Activated CD4-positive, alpha-beta memory T cell treated with anti-CD3 and anti-CD28 coated beads, Interleukin-2, amount 10 ng/mL, durations not matched to agents 7 days and 5 days (primary cell): ENCODE measurements at regions not wholly inside any gene's neighbourhood (a gene's known extent, or its start where the extent isn't known, plus 50 kb on each side); places are given as distances from the start of the nearest gene placed in this dataset.

Experiments
- CTCF ChIA-PET: fragments of 350-600 bp; sonication (Branson Sonifier 250); formaldehyde crosslinking; loops from one replicate; lab custom pipeline; 2021; ENCODE audit warnings: antibody characterized with exemption, inconsistent platforms; lab: Charles Lee
- POLR2A ChIA-PET: fragments of 350-600 bp; sonication (Branson Sonifier 250); formaldehyde crosslinking; loops from one replicate; lab custom pipeline; 2021; ENCODE audit warnings: antibody characterized with exemption; lab: Charles Lee
- DNase-seq: peaks from one replicate; pipeline ENCODE4 v3.0.0-alpha.2; 2020
- H3K27ac Mint-ChIP-seq: one replicate; pipeline ENCODE4 v1.8.0; 2021; ENCODE audit warnings: mild to moderate bottlenecking, mixed read lengths
- H3K27me3 Mint-ChIP-seq: one replicate; pipeline ENCODE4 v1.8.0; 2021; ENCODE audit warnings: mixed read lengths
- H3K36me3 Mint-ChIP-seq: one replicate; pipeline ENCODE4 v1.8.0; 2021; ENCODE audit warnings: low read depth, mixed read lengths
- H3K4me1 Mint-ChIP-seq: one replicate; pipeline ENCODE4 v1.8.0; 2021; ENCODE audit warnings: mixed read lengths
- H3K4me3 Mint-ChIP-seq: one replicate; pipeline ENCODE4 v1.8.0; 2021; ENCODE audit warnings: mild to moderate bottlenecking, mixed read lengths
- H3K9me3 Mint-ChIP-seq: one replicate; pipeline ENCODE4 v1.8.0; 2021; ENCODE audit warnings: mixed read lengths

DNA sequence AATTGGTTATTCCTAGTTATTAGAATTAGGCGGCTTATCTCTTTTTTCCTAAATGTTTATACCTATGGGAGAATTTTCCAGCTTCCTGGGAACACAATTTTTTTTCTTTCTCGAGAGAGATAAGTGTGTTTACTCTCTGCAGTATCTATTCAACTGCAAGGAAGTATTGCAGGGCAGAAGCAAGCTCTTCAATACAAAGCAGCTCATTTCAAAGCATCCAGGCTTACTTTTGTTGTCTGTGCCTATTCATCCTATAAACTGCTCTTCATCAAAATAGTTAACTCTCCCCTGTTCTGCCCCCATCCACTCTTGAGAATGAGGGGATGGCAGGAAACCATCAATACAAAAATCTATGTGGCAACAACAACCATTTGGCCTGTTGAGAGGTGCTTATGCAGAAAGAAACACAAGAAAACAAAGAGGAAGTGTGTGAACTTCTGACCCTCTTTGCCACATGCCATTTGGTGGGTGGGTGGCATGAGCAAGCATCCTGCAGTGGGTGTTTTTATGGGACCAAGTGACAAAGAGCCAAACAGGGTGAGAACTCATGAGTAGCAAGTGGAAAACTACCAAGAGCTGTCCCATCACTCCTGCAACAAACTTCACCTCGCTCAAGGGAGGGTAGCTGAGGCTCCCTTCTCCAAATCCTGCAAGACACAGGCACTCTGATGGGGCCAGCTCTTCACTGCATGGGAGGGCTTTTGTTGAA is 50.6 kb upstream of the MRPS6 start:
- Mint-ChIP-seq H3K27ac (no peak overlapping the region), H3K36me3 (peaks cover 11% of the 10 kb centered on the region), H3K4me3 (no peak overlapping the region), H3K9me3 (peaks cover 5% of the 10 kb centered on the region), H3K27me3 (no peaks in the 10 kb centered on the region), H3K4me1 (peaks cover 35% of the 10 kb centered on the region)
- ChIA-PET CTCF (interaction anchor here (0.8 to 2.9 kb wide), 4 partner anchors 10 to 99 kb away, joined by 3 to 10 read pairs (median 5); no protein-coding TSS in a partner anchor), POLR2A (interaction anchor here (0.6 to 3.8 kb wide), 8 partner anchors 9 to 74 kb away, joined by 3 to 22 read pairs (median 4); partner anchors contain the start of genes MRPS6 and SLC5A3)
- peak; percentile 47 for DNase-seq

DNA sequence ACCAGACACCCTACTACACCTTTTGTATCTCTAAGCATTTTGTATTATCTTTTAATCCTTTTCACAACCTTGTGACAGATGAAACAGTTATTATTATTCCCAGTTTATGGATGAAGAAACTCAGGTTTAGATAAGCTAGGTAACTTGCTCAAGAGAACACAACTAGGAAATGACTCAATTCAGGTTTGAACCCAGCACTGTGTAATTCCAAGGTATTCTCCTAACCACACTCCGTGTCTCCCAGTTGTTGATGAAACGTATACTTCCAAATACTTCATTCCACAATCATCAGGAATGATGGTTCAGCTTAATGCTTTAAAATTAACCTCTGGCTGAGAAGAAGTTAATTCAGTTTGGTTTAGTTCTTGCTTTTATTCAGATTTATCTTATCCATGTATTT is 51.7 kb upstream of the MRPS6 start:
- Mint-ChIP-seq H3K27me3 (no peaks in the 10 kb centered on the region), H3K27ac (no peak overlapping the region), H3K36me3 (peaks cover 17% of the 10 kb centered on the region), H3K4me1 (peaks cover 45% of the 10 kb centered on the region), H3K4me3 (no peak overlapping the region), H3K9me3 (peaks cover 13% of the 10 kb centered on the region)
- CTCF ChIA-PET = interaction anchor here (0.5 kb wide), 1 partner anchor 1081 kb away, joined by 3 read pairs; no protein-coding TSS in a partner anchor
- POLR2A ChIA-PET = interaction anchor here (1.4 to 3.8 kb wide), 3 partner anchors 13 to 73 kb away, joined by 4 to 22 read pairs (median 5); partner anchors contain the start of genes MRPS6 and SLC5A3
- DNase-seq = no peak

DNA sequence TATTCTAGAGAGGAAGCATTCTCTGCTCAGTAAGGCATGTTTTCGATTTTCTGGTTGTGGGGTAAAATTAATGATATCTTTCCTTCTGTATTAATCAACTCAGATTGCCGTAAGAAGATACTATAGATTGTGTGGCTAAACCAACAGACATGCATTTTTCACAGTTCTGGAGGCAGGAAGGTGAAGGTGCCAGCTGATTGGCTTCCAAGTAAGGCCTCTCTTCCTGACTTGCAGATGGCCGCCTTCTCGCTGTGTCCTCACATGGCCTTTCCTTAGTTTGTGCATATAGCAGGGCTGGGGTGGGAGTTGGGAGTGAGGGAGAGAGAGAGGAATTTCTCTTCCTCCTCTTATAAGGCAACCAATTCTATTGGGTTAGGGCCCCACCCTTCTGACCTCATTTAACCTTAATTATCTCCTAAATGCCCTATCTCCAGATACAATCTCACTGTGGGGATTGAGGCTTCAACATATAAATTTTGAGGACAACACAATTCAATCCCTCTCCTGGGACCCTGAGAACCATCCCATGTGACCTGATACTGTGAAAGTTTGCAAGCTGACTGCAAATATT is 52.3 kb upstream of the MRPS6 start:
- Mint-ChIP-seq H3K4me3 (no peak overlapping the region), H3K4me1 (peaks cover 45% of the 10 kb centered on the region), H3K27ac (no peak overlapping the region), H3K27me3 (no peaks in the 10 kb centered on the region), H3K36me3 (peaks cover 17% of the 10 kb centered on the region), H3K9me3 (peaks cover 13% of the 10 kb centered on the region)
- ChIA-PET CTCF (interaction anchor here (0.5 kb wide), 1 partner anchor 1081 kb away, joined by 3 read pairs; no protein-coding TSS in a partner anchor), POLR2A (no interaction called here)
- DNase-seq = no peak

DNA sequence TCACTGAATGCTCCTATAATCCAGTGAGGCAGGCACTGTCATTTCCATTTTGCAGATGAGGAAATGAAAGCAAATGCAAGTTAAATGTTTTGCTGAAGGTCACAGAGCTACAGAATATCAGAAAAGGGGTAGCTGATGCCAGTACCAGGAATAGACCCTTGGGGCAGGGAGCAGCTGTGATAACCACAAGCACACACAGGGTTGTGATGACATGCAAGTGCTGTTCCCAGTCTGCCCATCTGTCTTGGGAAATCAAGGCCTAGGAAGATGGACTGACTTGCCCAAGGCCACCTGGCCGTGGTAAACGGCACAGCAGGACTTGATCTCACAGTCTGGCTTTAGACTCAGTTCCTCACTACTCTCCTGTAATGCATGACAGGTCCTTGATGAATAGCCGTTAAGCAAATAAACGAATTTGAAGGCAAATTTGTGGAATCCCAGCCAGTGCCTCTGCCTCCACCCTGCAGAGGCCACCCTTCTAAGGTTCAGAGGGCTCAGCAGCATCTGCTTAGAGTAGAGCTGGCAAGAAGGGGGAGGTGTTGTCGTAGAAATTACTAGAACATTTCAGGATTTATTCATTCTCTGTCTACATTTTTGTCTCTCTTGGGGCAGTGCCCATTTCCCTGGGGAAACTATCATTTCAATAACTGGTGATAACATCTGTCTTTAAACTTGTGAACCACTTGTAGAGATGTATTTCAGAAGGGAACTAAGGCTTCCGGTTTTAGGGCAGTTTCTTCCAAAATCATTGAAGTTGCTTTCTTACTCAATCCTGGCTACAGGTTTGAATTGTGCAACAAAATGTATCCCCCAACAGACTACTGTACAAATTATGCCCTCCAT is 53.2 kb upstream of the MRPS6 start:
- Mint-ChIP-seq H3K4me3 (no peak overlapping the region), H3K27me3 (no peaks in the 10 kb centered on the region), H3K9me3 (peaks cover 21% of the 10 kb centered on the region), H3K36me3 (peaks cover 20% of the 10 kb centered on the region), H3K27ac (peak overlapping the region; percentile 38), H3K4me1 (peaks cover 45% of the 10 kb centered on the region)
- DNase-seq = no peak
- POLR2A ChIA-PET = no interaction called here
- CTCF ChIA-PET = no interaction called here

DNA sequence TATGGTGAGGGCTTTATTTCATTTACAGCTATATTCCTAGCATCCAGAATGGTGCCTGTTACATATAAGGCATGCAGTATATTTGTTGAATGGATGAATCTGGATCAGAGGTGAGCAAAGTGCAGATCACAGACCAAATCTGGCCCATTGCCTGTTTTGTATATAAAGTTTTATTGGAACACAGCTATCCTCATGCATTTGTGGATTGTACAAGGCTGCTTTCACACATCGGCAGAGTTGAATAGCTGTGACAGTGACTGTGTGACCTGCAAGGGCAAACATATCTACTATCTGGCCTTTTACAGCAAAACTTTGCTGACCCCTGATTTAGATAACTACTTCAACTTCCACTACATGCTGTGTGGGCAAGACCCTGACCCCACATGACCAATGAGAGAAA is 54.0 kb upstream of the MRPS6 start:
- Mint-ChIP-seq H3K36me3 (peaks cover 25% of the 10 kb centered on the region), H3K9me3 (peaks cover 26% of the 10 kb centered on the region), H3K27me3 (no peaks in the 10 kb centered on the region), H3K4me1 (peaks cover 45% of the 10 kb centered on the region), H3K4me3 (no peak overlapping the region), H3K27ac (no peak overlapping the region)
- ChIA-PET CTCF (no interaction called here), POLR2A (no interaction called here)
- no peak for DNase-seq

DNA sequence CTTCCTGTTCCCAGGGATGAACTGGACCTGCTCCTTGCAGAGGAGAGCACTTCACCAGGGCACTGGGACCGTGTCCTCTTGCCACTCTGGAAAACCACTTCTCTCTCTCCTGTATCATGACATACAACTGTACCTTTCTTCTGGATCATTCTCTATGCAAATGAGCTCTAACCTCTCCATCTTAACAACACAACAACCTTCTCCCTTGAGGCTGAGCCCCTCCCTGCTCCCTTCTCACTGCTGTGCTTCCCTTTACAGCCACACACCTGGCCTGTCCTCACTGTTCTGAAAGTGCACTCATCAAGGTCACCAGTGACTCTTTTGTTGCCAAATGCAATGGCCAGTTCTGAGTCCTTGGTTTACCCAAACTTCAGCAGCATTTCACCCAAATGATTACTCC is 54.5 kb upstream of the MRPS6 start:
- H3K4me3 Mint-ChIP-seq = no peak overlapping the region

DNA sequence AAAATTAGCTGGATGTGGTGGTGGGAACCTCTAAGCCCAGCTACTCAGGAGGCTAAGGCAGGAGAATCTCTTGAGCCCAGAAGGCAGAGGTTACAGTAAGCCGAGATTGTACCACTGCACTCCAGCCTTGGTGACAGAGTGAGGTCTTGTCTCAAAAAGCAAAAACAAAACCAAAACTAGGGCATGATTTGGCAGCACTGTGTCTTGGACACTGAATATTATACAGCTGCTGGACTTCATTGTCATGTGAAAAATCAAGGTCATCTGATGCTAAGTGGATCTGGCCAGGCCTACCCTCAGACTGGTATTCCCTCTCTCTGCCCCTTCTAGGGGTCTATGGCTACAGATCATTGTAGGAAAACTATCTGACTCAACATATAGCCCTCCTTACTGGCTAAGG is 55.2 kb upstream of the MRPS6 start:
- no peak for DNase-seq
- ChIA-PET CTCF (interaction anchor here (2.2 kb wide), 1 partner anchor 94 kb away, joined by 8 read pairs; no protein-coding TSS in a partner anchor), POLR2A (interaction anchor here (1.0 to 1.1 kb wide), 2 partner anchors 31 to 58 kb away, joined by 3 to 4 read pairs; no protein-coding TSS in a partner anchor)
- Mint-ChIP-seq H3K27ac (no peak overlapping the region), H3K36me3 (peaks cover 26% of the 10 kb centered on the region), H3K4me3 (no peak overlapping the region), H3K9me3 (peaks cover 37% of the 10 kb centered on the region), H3K27me3 (no peaks in the 10 kb centered on the region), H3K4me1 (peaks cover 45% of the 10 kb centered on the region)

More for the DNA sequence above, 54.5 kb upstream of the MRPS6 start:
- no peak for DNase-seq
- Mint-ChIP-seq H3K4me1 (peaks cover 45% of the 10 kb centered on the region), H3K27ac (no peak overlapping the region), H3K27me3 (no peaks in the 10 kb centered on the region), H3K9me3 (peaks cover 30% of the 10 kb centered on the region), H3K36me3 (peaks cover 25% of the 10 kb centered on the region)
- ChIA-PET CTCF (no interaction called here), POLR2A (no interaction called here)

DNA sequence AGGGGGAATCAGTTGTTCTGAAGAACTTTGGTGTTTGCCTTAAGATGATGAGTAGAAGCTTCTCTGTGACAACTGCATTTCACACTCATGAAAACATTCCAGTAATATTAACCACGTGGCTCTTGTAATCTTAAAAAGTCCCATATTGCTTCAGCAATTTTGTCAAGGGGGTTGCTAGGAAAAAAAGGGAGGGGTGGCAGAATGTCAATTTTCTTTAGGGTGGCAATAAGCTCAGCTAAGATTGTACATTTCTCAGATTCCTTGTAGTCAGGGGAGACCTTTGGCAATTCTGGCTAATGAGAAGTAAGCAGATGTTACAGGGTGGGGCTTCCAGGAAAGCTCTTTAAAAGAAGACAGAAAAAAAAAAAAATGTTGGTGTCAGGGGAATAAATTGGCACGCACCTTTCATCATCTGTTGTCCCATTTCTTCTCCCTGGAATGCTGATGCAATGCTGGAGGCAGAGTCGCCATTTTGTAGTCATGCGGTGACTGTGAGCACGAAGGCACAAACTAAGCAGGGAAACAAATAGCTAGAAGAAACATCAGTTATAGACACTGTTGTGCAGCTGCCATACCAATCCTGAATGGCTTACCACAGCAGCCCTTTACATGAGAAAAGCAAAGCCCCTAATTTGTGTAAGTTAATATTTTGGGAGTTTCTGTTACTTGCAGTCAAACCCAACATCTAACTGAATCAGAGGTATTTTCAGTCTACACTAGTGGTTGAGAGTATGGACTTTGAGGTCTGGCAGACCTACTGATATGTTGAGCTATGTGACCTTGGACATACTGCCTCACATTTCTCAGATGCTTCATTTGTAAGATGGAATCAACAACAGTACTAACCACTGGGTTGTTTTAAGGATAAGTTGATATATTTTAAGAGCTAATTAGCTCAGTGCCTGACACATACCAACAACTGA is 56.1 kb upstream of the MRPS6 start:
- Mint-ChIP-seq H3K27me3 (no peaks in the 10 kb centered on the region), H3K4me3 (no peak overlapping the region), H3K4me1 (peaks cover 45% of the 10 kb centered on the region), H3K36me3 (peaks cover 31% of the 10 kb centered on the region), H3K27ac (peak overlapping the region; percentile 6), H3K9me3 (peaks cover 45% of the 10 kb centered on the region)
- ChIA-PET POLR2A (interaction anchor here (1.0 to 1.2 kb wide), 3 partner anchors 30 to 68 kb away, joined by 3 to 7 read pairs (median 4); no protein-coding TSS in a partner anchor), CTCF (interaction anchor here (1.1 to 2.2 kb wide), 2 partner anchors 70 to 93 kb away, joined by 3 to 8 read pairs; no protein-coding TSS in a partner anchor)
- no peak for DNase-seq

DNA sequence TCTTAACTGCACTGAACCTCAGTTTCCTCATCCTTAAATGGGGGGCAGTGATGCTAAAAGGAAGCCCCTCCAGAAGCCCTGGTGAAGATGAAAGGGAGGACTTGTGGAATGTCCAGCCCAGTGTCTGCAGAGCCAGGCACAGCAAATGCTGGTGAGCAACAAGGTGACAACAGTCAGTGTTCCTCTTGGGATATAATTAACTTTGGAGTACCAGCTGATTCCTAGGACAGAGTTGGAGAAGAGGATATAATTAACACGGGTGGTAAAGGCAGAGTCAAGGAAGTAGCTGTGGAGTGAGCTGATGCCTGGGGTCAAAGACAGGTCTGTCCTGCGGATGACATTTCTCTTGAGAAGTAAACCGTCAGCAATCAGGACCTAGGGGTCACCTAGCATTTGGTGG is 60.7 kb upstream of the MRPS6 start:
- H3K9me3 Mint-ChIP-seq = peaks cover 63% of the 10 kb centered on the region
- H3K36me3 Mint-ChIP-seq = peaks cover 38% of the 10 kb centered on the region
- ChIA-PET POLR2A (interaction anchor here (0.6 kb wide), 1 partner anchor 10 kb away, joined by 3 read pairs; no protein-coding TSS in a partner anchor), CTCF (interaction anchor here (1.0 kb wide), 1 partner anchor 88 kb away, joined by 3 read pairs; no protein-coding TSS in a partner anchor)
- H3K4me1 Mint-ChIP-seq = peaks cover 23% of the 10 kb centered on the region
- no peak overlapping the region for H3K27ac Mint-ChIP-seq
- no peak for DNase-seq
- no peaks in the 10 kb centered on the region for H3K27me3 Mint-ChIP-seq
- no peak overlapping the region for H3K4me3 Mint-ChIP-seq

DNA sequence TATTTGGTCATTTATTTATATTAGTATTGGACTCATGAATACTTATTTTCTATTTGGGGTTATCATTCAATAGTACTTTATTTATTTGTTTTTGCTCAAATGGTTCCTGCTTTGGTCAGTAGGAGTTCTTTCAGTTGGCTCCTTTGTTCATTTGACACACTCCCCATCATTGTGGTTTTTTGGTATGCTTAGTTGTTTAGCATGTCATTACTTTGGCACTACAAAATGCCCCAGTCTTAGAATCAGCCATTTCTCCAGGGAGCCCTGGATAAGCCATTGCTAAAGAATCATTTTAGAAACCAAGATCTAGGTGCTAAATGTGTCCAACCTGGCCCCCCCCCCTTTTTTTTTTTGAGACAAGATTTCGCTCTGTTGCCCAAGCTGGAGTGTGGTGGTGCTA is 61.7 kb upstream of the MRPS6 start:
- H3K4me3 Mint-ChIP-seq = no peak overlapping the region
- no peak overlapping the region for H3K27ac Mint-ChIP-seq
- POLR2A ChIA-PET = no interaction called here
- peaks cover 58% of the 10 kb centered on the region for H3K9me3 Mint-ChIP-seq
- no peaks in the 10 kb centered on the region for H3K27me3 Mint-ChIP-seq
- CTCF ChIA-PET = no interaction called here
- DNase-seq = no peak
- peaks cover 16% of the 10 kb centered on the region for H3K4me1 Mint-ChIP-seq
- peaks cover 32% of the 10 kb centered on the region for H3K36me3 Mint-ChIP-seq

DNA sequence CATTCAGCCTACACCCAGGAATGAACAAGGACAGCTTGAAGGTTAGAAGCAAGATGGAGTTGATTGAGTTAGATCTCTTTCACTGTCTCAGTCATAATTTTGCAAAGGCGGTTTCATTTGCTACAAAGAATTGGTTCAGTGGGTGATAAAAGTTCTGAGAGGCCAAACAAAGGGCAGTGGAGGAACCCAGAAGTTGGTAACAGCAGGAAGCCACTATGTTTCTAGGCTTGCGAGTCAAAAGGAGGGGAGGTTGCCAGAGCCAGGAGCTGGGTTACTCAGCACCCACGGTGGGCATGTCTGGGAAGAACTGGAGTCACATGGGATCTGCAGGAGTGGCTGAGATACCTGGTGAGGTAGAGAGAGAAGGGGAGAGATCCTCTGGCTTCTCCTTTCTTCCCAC is 64.2 kb upstream of the MRPS6 start:
- ChIA-PET POLR2A (interaction anchor here (1.2 to 2.0 kb wide), 4 partner anchors 13 to 60 kb away, joined by 3 to 7 read pairs (median 4); no protein-coding TSS in a partner anchor), CTCF (interaction anchor here (1.0 to 1.4 kb wide), 2 partner anchors 32 to 339 kb away, joined by 3 to 4 read pairs; no protein-coding TSS in a partner anchor)
- H3K27ac Mint-ChIP-seq = peak overlapping the region; percentile 14
- H3K27me3 Mint-ChIP-seq = no peaks in the 10 kb centered on the region
- DNase-seq = no peak
- H3K4me3 Mint-ChIP-seq = no peak overlapping the region
- H3K9me3 Mint-ChIP-seq = peaks cover 47% of the 10 kb centered on the region
- H3K4me1 Mint-ChIP-seq = peaks cover 16% of the 10 kb centered on the region
- peaks cover 25% of the 10 kb centered on the region for H3K36me3 Mint-ChIP-seq
